ENCODE measurements at regions not wholly inside any gene's neighbourhood (a gene's known extent, or its start where the extent isn't known, plus 50 kb on each side); places are given as distances from the start of the nearest gene placed in this dataset.

DNA sequence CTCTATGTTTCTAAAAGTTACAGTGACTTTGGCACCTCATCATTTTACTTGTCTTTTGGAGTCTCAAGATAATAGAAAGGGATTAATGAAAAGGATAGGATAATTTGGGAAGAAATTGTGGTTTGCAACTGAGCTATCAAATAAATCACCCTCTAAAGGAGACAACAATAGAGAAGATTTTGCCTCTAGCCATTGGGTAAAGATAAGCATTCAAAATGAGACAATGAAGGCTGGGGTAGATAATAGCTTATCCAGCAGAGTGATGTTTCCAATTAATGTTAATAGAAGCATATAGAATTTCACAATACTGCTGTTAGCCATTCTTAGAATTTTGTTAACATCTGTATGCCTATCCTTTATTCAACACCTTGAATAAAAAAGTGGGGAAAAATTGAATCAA, 1177.6 kb downstream of the ADGRL3 start:
- no peak for DNase-seq (ENCODE audit: low read depth in 3 of 3)

GRCh38 chr4:62377245-62377644, 1177.1 kb downstream of the ADGRL3 start:
- DNase-seq (ENCODE audit: low read depth in 3 of 3): no peak

- no peak for DNase-seq (ENCODE audit: low read depth in 3 of 3)
Measured at GRCh38 chr4:62366939-62367338, 1166.8 kb downstream of the ADGRL3 start.

- no peak for DNase-seq (ENCODE audit: low read depth in 3 of 3)
Measured at GRCh38 chr4:62360156-62360545, 1160.0 kb downstream of the ADGRL3 start.

DNA sequence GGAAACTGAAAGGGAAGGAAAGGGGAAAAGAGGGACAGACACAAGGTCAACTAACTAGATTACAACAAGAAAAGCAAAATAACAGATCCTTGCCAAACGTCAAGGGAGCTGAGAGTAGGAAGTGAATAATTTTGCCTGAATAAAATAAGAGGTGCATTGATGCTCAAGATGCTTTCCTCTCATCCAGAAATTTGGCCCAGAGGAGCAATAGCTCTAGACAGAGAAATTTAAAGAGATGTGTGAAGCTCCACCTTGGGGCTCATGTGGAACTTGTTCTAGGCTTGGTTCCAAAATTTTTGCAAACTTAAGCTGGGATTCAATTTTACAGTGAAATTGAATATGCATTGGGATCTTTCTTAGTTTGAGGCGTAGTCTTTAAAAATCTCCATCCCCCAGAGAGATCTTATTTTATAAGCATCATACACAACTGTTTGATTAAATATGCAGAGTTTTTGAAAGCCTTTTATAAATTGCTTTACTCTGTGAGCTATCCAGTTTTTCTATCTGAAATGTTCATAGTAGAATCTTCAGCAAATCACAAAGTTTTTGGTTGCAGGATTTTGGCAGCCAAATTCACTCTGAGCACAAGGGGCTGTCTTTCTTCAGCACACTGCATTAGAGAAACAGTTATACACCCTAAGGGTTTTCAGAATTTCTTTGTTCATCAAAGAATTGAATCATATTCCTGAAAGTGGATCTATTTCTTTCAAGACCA, 1159.5 kb downstream of the ADGRL3 start:
- DNase-seq (ENCODE audit: low read depth in 3 of 3): no peak

- DNase-seq (ENCODE audit: low read depth in 3 of 3): no peak
Measured at GRCh38 chr4:62344915-62345314, 1144.8 kb downstream of the ADGRL3 start.

DNA sequence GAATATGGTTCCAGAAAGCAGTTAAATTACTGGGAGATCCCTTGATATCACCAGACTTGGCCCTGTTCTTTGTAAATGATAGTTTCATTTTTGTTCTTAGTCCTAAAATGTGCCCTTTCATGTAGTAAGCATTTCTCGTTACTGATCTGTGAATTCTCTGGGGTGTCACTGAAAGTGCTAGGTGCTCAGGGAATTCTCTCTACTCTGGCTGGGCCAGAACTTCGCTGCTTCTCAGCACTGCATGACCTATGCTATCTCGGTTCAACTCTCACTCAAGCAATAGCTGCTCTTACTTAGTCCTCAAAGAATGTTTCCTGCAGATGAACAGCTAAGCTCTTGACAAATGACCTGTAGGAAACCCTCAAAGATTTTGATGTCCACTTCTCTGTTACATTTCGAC, 1144.3 kb downstream of the ADGRL3 start:
- DNase-seq (ENCODE audit: low read depth in 3 of 3): no peak

DNA sequence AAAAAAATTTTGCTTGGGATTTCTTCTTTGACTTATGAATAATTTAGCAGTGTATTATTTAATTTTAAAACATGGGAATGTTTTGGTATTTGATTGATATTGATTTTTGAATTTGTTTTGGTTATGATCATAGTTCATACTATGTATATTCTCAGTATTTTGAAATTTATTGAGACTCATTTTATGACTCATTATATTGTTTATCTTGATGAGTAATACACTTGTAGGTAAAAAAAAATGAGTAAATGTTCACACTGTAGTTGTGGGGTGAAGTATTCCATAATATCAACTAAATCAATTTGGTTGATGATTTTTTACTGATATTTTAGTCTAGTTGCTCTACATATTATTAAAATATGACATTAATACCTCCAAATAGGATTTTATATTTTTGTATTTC, 1142.2 kb downstream of the ADGRL3 start:
- no peak for DNase-seq (ENCODE audit: low read depth in 3 of 3)

DNA sequence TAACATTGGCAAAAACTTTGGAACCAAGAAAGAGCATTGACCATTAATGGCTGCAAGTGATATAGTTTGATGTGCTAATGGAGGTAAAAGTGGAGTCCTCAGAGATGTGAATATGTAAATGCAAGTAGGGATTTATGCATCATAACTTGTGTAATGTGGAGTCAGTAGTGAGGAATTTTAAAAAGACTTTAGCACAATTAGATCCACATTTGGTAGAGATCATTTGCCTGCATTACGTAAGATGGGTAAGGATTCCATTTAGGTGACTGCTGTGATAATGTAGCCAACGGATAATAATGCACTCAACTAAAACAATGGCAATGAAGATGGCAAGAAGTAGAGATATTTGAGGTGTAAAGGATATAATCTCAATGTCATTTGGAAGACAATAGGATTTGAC, 1128.4 kb downstream of the ADGRL3 start:
- no peak for DNase-seq (ENCODE audit: low read depth in 3 of 3)

DNA sequence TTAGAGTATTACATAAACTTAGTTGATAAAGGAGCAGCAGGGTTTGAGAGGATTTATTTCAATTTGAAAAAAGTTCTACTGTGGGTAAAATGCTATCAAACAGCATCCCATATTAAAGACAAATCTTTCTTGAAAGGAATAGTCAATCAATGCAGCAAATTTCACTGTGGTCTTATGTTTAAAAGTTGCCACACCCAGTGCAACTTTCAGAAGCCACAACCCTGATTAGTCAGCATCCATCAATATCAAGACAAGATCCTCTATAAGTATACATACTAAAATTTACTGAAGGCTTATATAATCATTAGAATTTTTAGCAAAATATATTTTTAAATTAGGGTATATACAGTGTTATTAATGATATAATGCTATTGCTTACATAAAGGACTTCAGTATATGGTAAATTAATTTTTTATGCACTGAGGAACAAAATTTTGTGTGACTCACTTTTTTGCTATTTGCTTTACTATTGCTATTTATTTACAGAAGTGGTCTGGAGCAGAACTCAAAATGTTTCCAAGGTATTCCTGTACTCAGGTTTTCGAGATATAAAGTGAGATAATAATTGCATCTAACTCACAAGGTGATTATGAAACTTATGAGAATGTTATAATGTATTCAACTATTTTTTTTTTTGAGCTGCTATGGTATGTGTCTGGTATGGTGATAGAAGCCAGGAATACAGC, 1127.6 kb downstream of the ADGRL3 start:
- no peak for DNase-seq (ENCODE audit: low read depth in 3 of 3)

- no peak for DNase-seq (ENCODE audit: low read depth in 3 of 3)
Measured at GRCh38 chr4:62324215-62324614, 1124.1 kb downstream of the ADGRL3 start.

DNA sequence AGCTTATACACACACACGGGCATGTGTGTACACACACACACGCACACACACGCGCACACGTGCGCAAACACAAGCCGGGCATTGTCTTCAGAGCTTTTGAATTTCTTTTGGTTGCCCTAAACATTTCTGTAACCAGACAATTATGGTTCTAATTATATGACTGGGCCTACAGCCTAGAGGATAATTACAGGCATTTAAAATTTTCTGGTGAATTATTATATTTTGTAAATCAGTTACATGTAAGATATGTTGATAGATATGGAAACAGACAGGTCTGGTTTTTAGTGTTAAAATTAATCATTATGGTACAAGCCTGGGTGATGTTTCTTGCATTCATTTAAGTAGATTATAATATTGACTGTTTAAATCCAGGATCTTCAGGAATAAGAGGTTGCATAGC, 1120.5 kb downstream of the ADGRL3 start:
- DNase-seq (ENCODE audit: low read depth in 3 of 3): no peak

GRCh38 chr4:62302710-62303109, 1102.6 kb downstream of the ADGRL3 start:
- DNase-seq (ENCODE audit: low read depth in 3 of 3): no peak

GRCh38 chr4:62301500-62301899, 1101.4 kb downstream of the ADGRL3 start:
- DNase-seq (ENCODE audit: low read depth in 3 of 3): no peak

DNA sequence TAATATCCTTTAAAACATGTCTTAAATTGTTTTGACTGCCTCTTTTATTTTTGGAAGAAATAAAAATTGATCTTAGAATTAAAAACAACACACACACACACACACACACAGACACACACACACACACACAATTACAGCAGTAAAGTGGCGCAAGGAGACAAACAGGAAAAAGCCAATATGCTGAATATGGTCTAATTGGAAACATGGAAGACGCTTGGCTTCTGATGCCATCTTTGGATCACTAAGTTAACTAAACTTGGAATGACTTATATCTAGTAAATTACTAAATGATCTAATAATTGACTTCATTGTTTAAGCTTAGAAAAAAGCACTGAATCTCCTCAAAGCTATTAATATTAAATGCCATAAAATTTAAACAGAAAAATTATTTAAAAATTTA, 1093.4 kb downstream of the ADGRL3 start:
- DNase-seq (ENCODE audit: low read depth in 3 of 3): no peak

GRCh38 chr4:62292911-62293310, 1092.8 kb downstream of the ADGRL3 start:
- no peak for DNase-seq (ENCODE audit: low read depth in 3 of 3)

- no peak for DNase-seq (ENCODE audit: low read depth in 3 of 3)
Measured at GRCh38 chr4:62288808-62289541, 1088.8 kb downstream of the ADGRL3 start.

DNA sequence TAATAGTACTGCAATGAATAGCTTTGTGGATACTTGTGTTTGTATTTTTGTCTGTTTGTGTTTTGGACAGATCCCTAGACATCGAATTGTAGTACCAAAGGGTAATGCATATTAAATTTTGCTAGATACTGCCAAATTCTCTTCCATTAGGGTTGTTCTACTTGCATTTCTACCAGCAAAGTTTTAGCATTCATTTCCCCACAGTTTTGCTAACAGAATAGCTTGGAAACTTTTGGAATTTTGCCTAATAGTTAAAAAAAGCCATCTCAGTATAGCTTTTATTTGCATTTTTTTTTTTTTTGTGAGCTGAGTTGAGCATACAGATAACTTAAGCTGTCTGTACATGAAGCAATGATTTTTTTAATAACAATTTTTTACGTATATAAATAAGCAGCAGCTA, 1084.9 kb downstream of the ADGRL3 start:
- DNase-seq (ENCODE audit: low read depth in 3 of 3): no peak

DNA sequence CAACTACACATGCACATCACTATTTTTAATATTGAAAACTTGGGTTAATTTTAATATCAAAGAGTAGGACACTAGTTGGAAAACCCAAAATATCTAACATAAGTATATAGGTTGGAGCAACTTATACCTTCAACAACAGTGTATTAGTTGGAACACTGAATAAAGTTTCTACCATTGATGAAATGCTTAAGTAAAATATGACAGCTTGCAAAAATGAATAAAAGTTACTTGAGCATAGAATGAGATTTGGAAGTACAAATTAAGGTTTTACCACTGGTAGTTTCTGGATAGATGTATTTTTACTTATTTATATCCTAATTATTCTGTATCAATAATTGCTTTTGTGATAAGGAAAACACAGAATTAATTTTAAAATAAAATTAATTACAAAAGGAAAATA, 1079.6 kb downstream of the ADGRL3 start:
- no peak for DNase-seq (ENCODE audit: low read depth in 3 of 3)

DNA sequence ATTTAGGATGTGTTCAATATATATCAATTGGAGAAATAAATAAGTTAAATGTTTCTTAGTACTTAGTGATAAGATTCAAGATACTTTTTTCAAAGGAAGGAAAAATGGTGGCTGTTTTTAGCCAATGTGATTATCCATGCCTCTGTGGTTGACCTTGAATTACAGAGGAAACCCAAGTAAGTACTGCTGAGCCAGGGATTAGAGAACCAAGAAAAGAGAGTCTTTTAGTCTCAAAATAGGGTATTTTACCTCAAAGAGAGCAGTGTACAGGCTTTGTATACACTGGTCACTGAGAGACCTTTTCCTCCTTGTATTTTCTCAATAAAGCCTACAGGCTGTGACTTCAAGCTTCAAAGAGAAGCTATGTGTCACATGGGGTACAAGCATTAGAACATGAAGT, 1075.3 kb downstream of the ADGRL3 start:
- no peak for DNase-seq (ENCODE audit: low read depth in 3 of 3)

- no peak for DNase-seq (ENCODE audit: low read depth in 3 of 3)
Measured at GRCh38 chr4:62274782-62275181, 1074.7 kb downstream of the ADGRL3 start.

DNA sequence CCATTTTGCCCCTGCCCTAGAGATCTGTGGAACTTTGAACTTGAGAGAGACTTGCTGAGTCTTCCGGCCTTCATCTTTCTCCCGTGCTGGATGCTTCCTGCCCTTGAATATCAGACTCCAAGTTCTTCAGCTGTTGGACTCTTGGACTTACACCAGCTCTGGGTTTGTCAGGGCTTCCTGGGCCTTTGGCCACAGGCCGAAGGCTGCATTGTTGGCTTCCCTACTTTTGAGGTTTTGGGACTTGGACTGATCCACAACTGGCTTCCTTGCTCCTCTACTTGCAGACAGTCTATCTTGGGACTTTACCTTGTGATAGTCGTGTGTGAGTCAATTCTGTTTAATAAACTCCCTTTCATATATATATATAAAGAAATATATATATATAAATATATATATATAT, 1071.0 kb downstream of the ADGRL3 start:
- DNase-seq (ENCODE audit: low read depth in 3 of 3): no peak

DNA sequence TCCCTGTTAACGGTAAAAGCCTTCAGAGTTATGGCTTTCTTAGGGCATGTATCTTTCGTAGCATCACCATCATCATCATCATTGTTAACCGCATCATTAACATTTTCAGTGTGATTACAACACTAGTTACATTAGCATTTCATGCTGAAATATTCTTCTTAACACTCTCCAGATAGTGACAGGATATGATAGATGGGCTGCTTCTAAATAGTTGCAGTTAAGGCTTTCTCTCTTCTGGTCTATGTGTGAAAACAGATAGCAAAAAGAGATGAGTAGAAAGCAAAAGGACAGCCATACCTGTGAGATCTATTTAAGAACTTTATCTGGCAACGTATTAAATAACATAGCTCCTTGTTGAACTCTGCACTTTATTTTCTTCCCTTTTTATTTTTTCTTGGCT, 1069.8 kb downstream of the ADGRL3 start:
- DNase-seq (ENCODE audit: low read depth in 3 of 3): no peak

All from stimulated activated CD4-positive, alpha-beta T cell treated with anti-CD3 and anti-CD28 coated beads, TNF-alpha, amount 100 ng/mL, for 24 hours (primary cell).